PC-9 (cell line): ENCODE measurements at regions not wholly inside any gene's neighbourhood (a gene's known extent, or its start where the extent isn't known, plus 50 kb on each side); places are given as distances from the start of the nearest gene placed in this dataset.

ENCODE experiments used
- CTCF ChIP-seq: fragments of 200-600 bp; sonication (generic); conservative IDR thresholded peaks from 2 replicates; pipeline ENCODE4 v1.6.1; 2017; ENCODE audit warnings: mixed run types, antibody characterized with exemption, mild to moderate bottlenecking, moderate library complexity
- EZH2 ChIP-seq: fragments of 200-600 bp; sonication (generic); IDR thresholded peaks from 2 replicates; pipeline ENCODE4 v1.8.0; 2017; ENCODE audit warnings: antibody characterized with exemption, low read depth

GRCh38 chr9:135187365-135187764 lies 99.9 kb downstream of the OLFM1 start:
- TF ChIP-seq CTCF: no peak
- TF ChIP-seq EZH2: no peak
